ENCODE measurements at regions not wholly inside any gene's neighbourhood (a gene's known extent, or its start where the extent isn't known, plus 50 kb on each side); places are given as distances from the start of the nearest gene placed in this dataset.
"Not testable (repeated sequence)": the region's sequence is repeated elsewhere in the genome, so short reads cannot be mapped to it uniquely, and the experiment has no call there.

DNA sequence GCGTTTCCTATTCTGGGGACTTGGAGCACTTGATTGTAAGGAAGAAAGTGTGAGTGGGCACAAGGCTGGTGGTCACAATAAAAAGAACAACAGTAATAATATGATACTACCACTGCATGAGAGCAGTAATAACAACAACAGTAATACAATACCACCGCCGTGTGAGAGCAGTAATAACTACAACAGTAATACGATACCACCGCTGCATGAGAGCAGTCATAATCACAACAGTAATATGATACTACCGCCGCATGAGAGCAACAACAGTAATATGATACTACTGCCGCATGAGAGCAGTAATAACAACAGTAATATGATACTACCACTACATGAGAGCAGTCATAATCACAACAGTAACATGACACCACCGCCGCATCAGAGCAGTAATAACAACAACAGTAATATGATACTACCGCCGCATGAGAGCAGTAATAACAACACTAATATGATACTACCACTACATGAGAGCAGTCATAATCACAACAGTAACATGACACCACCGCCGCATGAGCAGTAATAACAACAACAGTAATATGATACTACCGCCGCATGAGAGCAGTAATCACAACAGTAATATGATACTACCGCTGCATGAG, 201.6 kb downstream of the ASMT start:
- TF ChIP-seq, protein P1, sequence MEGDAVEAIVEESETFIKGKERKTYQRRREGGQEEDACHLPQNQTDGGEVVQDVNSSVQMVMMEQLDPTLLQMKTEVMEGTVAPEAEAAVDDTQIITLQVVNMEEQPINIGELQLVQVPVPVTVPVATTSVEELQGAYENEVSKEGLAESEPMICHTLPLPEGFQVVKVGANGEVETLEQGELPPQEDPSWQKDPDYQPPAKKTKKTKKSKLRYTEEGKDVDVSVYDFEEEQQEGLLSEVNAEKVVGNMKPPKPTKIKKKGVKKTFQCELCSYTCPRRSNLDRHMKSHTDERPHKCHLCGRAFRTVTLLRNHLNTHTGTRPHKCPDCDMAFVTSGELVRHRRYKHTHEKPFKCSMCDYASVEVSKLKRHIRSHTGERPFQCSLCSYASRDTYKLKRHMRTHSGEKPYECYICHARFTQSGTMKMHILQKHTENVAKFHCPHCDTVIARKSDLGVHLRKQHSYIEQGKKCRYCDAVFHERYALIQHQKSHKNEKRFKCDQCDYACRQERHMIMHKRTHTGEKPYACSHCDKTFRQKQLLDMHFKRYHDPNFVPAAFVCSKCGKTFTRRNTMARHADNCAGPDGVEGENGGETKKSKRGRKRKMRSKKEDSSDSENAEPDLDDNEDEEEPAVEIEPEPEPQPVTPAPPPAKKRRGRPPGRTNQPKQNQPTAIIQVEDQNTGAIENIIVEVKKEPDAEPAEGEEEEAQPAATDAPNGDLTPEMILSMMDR (conservative IDR thresholded peaks at IDR 0.05 in 1 of 2, IDR thresholded peaks at IDR 0.05 in 1 of 2; ENCODE audit: low read depth in 1 of 2, low read length in 2 of 2): not testable (repeated sequence)
- TF ChIP-seq EZH2 (IDR thresholded peaks at IDR 0.05; ENCODE audit: low read length, missing control alignments): not testable (repeated sequence)

Measured in fibroblast of lung (primary cell).